WTC11 (cell line): ENCODE measurements at regions not wholly inside any gene's neighbourhood (a gene's known extent, or its start where the extent isn't known, plus 50 kb on each side); places are given as distances from the start of the nearest gene placed in this dataset.

Experiments used
- ATAC-seq: fragments of 200-7000 bp; cut with Tn5 transposase; 2 replicates; pipeline ENCODE4 v1.10.0; 2021; ENCODE audit warnings: mild to moderate bottlenecking, moderate library complexity
- CTCF ChIA-PET: fragments of 300-600 bp; sonication (Branson Sonifier 250); formaldehyde crosslinking; loops from one replicate; lab custom pipeline; 2021; ENCODE audit warnings: antibody characterized with exemption; lab: Charles Lee
- POLR2A ChIA-PET: fragments of 350-600 bp; sonication (Branson Sonifier 250); formaldehyde crosslinking; loops from one replicate; lab custom pipeline; 2021; ENCODE audit warnings: antibody characterized with exemption; lab: Charles Lee
- DNase-seq: peaks from one replicate; pipeline ENCODE4 v3.0.0; 2021; ENCODE audit warnings: low spot score
- H3K27ac Mint-ChIP-seq: 2 replicates; pipeline ENCODE4 v1.8.0; 2021; ENCODE audit warnings: mixed read lengths
- H3K27me3 Mint-ChIP-seq: 2 replicates; pipeline ENCODE4 v1.8.0; 2021; ENCODE audit warnings: low read depth, mild to moderate bottlenecking, moderate library complexity, mixed read lengths
- H3K36me3 Mint-ChIP-seq: 2 replicates; pipeline ENCODE4 v1.8.0; 2021; ENCODE audit warnings: mixed read lengths
- H3K4me1 Mint-ChIP-seq: 2 replicates; pipeline ENCODE4 v1.8.0; 2022; ENCODE audit warnings: mixed read lengths
- H3K4me3 Mint-ChIP-seq: 2 replicates; pipeline ENCODE4 v1.8.0; 2021; ENCODE audit warnings: mild to moderate bottlenecking, moderate library complexity, mixed read lengths
- H3K9me3 Mint-ChIP-seq: 2 replicates; pipeline ENCODE4 v1.8.0; 2021; ENCODE audit warnings: mixed read lengths
- ATF1 ChIP-seq: sonication (generic); formaldehyde crosslinking; IDR thresholded peaks from 2 replicates; pipeline ENCODE4 v1.8.1; 2023; ENCODE audit warnings: mild to moderate bottlenecking, moderate library complexity, missing genetic modification reagents
- CREB1 ChIP-seq: sonication (generic); formaldehyde crosslinking; IDR thresholded peaks from 2 replicates; pipeline ENCODE4 v1.8.0; 2023; ENCODE audit warnings: mild to moderate bottlenecking, missing genetic modification reagents
- CREM ChIP-seq: sonication (generic); formaldehyde crosslinking; IDR thresholded peaks from 2 replicates; pipeline ENCODE4 v1.8.1; 2022; ENCODE audit warnings: mild to moderate bottlenecking, missing genetic modification reagents, moderate library complexity
- GTF2I ChIP-seq: fragments of 250-450 bp; sonication (Bioruptor Pico); conservative IDR thresholded peaks from 2 replicates; pipeline ENCODE4 v1.4.0; 2021; ENCODE audit warnings: mild to moderate bottlenecking
- NFATC4 ChIP-seq: fragments of 250-450 bp; sonication (Bioruptor Pico); IDR thresholded peaks from 2 replicates; pipeline ENCODE4 v1.9.0; 2021; ENCODE audit warnings: mild to moderate bottlenecking
- NR1H2 ChIP-seq: sonication (generic); formaldehyde crosslinking; IDR thresholded peaks from 2 replicates; pipeline ENCODE4 v1.9.0; 2021; ENCODE audit warnings: mild to moderate bottlenecking, moderate library complexity, missing genetic modification reagents
- PRRX2 ChIP-seq: fragments of 250-450 bp; sonication (Bioruptor Pico); IDR thresholded peaks from 2 replicates; pipeline ENCODE4 v1.8.0; 2021; ENCODE audit warnings: mild to moderate bottlenecking
- SOX15 ChIP-seq: fragments of 250-450 bp; sonication (Bioruptor Pico); IDR thresholded peaks from 2 replicates; pipeline ENCODE4 v1.9.0; 2021; ENCODE audit warnings: mild to moderate bottlenecking
- SP1 ChIP-seq: sonication (generic); formaldehyde crosslinking; conservative IDR thresholded peaks from 2 replicates; pipeline ENCODE4 v1.8.1; 2022; ENCODE audit warnings: missing genetic modification reagents
- TEAD4 ChIP-seq: sonication (generic); formaldehyde crosslinking; IDR thresholded peaks from 2 replicates; pipeline ENCODE4 v1.8.0; 2022; ENCODE audit warnings: mild to moderate bottlenecking, missing genetic modification reagents
- TP53 ChIP-seq: sonication (generic); formaldehyde crosslinking; IDR thresholded peaks from 2 replicates; pipeline ENCODE4 v1.8.1; 2023; ENCODE audit warnings: mild to moderate bottlenecking, missing genetic modification reagents
- ZNF138 ChIP-seq: sonication (generic); formaldehyde crosslinking; conservative IDR thresholded peaks from 2 replicates; pipeline ENCODE4 v1.8.1; 2022; ENCODE audit warnings: mild to moderate bottlenecking, moderate library complexity, missing genetic modification reagents
- ZNF263 ChIP-seq: sonication (generic); formaldehyde crosslinking; IDR thresholded peaks from 2 replicates; pipeline ENCODE4 v1.8.1; 2022; ENCODE audit warnings: low read depth, mild to moderate bottlenecking, moderate library complexity, missing genetic modification reagents
- TF ChIP-seq, protein P1 (sequence below): sonication (generic); formaldehyde crosslinking; IDR thresholded peaks from 2 replicates; pipeline ENCODE4 v1.8.0; 2022; ENCODE audit warnings: missing genetic modification reagents
- TF ChIP-seq, protein P2 (sequence below): sonication (generic); formaldehyde crosslinking; IDR thresholded peaks from 2 replicates; pipeline ENCODE4 v1.8.0; 2023; ENCODE audit warnings: mild to moderate bottlenecking, missing genetic modification reagents
- TF ChIP-seq, protein P3 (sequence below): sonication (generic); formaldehyde crosslinking; IDR thresholded peaks from 2 replicates; pipeline ENCODE4 v1.8.0; 2022; ENCODE audit warnings: mild to moderate bottlenecking, missing genetic modification reagents
- TF ChIP-seq, protein P4 (sequence below): sonication (generic); formaldehyde crosslinking; IDR thresholded peaks from 2 replicates; pipeline ENCODE4 v1.8.1; 2022; ENCODE audit warnings: missing genetic modification reagents, borderline replicate concordance
- TF ChIP-seq, protein P5 (sequence below): sonication (generic); formaldehyde crosslinking; IDR thresholded peaks from 2 replicates; pipeline ENCODE4 v1.8.1; 2022; ENCODE audit warnings: mild to moderate bottlenecking, moderate library complexity, missing genetic modification reagents
- TF ChIP-seq, protein P6 (sequence below): sonication (generic); formaldehyde crosslinking; IDR thresholded peaks from 2 replicates; pipeline ENCODE4 v1.8.0; 2022; ENCODE audit warnings: mild to moderate bottlenecking, missing genetic modification reagents
- TF ChIP-seq, protein P7 (sequence below): sonication (generic); formaldehyde crosslinking; IDR thresholded peaks from 2 replicates; pipeline ENCODE4 v1.8.1; 2022; ENCODE audit warnings: low read depth, mild to moderate bottlenecking, moderate library complexity, missing genetic modification reagents, borderline replicate concordance
- TF ChIP-seq, protein P8 (sequence below): sonication (generic); formaldehyde crosslinking; conservative IDR thresholded peaks from 2 replicates; pipeline ENCODE4 v1.8.1; 2023; ENCODE audit warnings: mild to moderate bottlenecking, low read depth, missing genetic modification reagents, moderate library complexity

DNA sequence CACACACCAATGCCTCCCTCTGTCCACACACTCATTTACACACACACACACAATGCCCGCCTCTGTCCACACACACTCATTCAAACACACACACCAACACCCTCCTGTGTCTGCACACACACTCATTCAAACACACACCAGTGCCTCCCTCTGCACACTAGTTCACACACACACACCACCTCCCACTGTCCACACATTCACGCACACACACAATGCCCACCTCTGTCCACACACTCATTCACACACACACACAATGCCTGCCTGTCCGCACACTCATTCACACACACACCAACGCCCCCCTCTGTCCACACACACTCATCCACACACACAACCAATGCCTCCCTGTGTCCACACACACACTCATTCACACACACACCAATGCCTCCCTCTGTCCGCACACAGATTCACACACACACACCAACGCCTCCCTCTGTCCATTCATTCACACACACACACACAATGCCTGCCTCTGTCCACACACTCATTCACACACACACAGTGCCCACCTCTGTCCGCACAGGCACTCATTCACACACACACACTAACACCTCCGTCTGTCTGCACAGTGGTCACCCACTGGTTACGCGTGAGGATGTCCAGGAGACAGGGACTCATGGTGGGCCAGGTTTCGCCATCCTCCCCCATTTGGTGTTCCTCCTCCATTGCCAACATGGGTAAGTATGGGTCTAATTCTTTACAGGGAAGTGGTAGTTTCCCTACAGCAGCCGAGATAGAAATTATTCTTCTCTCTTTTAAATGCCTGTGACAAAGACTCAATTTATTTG lies 62.4 kb upstream of the THBS2 start (continued):
- TF ChIP-seq, protein P1, sequence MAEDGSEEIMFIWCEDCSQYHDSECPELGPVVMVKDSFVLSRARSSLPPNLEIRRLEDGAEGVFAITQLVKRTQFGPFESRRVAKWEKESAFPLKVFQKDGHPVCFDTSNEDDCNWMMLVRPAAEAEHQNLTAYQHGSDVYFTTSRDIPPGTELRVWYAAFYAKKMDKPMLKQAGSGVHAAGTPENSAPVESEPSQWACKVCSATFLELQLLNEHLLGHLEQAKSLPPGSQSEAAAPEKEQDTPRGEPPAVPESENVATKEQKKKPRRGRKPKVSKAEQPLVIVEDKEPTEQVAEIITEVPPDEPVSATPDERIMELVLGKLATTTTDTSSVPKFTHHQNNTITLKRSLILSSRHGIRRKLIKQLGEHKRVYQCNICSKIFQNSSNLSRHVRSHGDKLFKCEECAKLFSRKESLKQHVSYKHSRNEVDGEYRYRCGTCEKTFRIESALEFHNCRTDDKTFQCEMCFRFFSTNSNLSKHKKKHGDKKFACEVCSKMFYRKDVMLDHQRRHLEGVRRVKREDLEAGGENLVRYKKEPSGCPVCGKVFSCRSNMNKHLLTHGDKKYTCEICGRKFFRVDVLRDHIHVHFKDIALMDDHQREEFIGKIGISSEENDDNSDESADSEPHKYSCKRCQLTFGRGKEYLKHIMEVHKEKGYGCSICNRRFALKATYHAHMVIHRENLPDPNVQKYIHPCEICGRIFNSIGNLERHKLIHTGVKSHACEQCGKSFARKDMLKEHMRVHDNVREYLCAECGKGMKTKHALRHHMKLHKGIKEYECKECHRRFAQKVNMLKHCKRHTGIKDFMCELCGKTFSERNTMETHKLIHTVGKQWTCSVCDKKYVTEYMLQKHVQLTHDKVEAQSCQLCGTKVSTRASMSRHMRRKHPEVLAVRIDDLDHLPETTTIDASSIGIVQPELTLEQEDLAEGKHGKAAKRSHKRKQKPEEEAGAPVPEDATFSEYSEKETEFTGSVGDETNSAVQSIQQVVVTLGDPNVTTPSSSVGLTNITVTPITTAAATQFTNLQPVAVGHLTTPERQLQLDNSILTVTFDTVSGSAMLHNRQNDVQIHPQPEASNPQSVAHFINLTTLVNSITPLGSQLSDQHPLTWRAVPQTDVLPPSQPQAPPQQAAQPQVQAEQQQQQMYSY (CRISPR knock-in tag) = no peak
- TF ChIP-seq, protein P2, sequence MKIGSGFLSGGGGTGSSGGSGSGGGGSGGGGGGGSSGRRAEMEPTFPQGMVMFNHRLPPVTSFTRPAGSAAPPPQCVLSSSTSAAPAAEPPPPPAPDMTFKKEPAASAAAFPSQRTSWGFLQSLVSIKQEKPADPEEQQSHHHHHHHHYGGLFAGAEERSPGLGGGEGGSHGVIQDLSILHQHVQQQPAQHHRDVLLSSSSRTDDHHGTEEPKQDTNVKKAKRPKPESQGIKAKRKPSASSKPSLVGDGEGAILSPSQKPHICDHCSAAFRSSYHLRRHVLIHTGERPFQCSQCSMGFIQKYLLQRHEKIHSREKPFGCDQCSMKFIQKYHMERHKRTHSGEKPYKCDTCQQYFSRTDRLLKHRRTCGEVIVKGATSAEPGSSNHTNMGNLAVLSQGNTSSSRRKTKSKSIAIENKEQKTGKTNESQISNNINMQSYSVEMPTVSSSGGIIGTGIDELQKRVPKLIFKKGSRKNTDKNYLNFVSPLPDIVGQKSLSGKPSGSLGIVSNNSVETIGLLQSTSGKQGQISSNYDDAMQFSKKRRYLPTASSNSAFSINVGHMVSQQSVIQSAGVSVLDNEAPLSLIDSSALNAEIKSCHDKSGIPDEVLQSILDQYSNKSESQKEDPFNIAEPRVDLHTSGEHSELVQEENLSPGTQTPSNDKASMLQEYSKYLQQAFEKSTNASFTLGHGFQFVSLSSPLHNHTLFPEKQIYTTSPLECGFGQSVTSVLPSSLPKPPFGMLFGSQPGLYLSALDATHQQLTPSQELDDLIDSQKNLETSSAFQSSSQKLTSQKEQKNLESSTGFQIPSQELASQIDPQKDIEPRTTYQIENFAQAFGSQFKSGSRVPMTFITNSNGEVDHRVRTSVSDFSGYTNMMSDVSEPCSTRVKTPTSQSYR (CRISPR knock-in tag) = no peak
- TF ChIP-seq, all 79 proteins: peak for 0

DNA sequence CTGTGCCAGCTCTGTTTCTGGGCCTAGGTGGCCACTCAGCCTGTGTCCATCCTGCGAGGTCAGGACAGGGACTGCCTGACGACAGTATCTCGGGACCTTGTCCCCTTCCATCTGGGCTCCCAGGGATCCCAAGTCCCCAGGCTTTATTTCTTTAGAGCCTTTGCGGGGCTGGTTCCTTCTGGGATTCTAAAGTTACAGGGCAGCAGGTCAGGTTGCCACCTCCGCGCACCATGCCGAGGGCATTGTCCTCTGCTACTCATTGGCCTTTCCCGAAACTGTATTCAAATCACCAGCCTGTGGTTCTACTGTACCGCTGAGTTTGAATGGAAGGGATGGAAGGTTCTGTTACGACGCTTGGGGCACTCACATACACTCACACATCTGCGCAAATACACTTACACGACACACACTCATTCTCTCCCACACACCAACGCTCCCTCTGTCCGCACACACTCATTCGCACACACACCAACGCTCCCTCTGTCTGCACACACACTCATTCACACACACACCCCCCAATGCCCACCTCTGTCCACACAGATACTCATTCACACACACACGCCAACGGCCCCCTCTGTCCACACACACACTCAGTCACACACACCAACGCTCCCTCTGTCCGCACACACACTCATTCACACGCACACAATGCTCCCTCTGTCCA lies 59.8 kb upstream of the THBS2 start:
- ChIA-PET CTCF (no interaction called here), POLR2A (no interaction called here)
- peaks cover 8% of the 10 kb centered on the region for H3K9me3 Mint-ChIP-seq
- no peaks in the 10 kb centered on the region for H3K27me3 Mint-ChIP-seq
- no peak overlapping the region for H3K27ac Mint-ChIP-seq
- no peak overlapping the region for H3K4me3 Mint-ChIP-seq
- H3K4me1 Mint-ChIP-seq = 0 out of 2 replicates have a peak, but pooled peaks cover 2% of the 10 kb centered on the region
- DNase-seq = no peak
- no peaks in the 10 kb centered on the region for H3K36me3 Mint-ChIP-seq
- no peak for ATAC-seq
- TF ChIP-seq TP53 (CRISPR knock-in tag) (no peak), ZNF263 (CRISPR knock-in tag) (no peak), ZNF138 (CRISPR knock-in tag) (no peak), PRRX2 (CRISPR knock-in tag) (no peak), GTF2I (CRISPR knock-in tag) (no peak), NFATC4 (CRISPR knock-in tag) (no peak), ATF1 (no peak), SOX15 (CRISPR knock-in tag) (no peak), CREB1 (CRISPR knock-in tag) (no peak), TEAD4 (no peak), CREM (CRISPR knock-in tag) (no peak), SP1 (CRISPR knock-in tag) (no peak), NR1H2 (CRISPR knock-in tag) (no peak)
- TF ChIP-seq, protein P3, sequence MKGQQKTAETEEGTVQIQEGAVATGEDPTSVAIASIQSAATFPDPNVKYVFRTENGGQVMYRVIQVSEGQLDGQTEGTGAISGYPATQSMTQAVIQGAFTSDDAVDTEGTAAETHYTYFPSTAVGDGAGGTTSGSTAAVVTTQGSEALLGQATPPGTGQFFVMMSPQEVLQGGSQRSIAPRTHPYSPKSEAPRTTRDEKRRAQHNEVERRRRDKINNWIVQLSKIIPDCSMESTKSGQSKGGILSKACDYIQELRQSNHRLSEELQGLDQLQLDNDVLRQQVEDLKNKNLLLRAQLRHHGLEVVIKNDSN (CRISPR knock-in tag) = no peak
- TF ChIP-seq, protein P4, sequence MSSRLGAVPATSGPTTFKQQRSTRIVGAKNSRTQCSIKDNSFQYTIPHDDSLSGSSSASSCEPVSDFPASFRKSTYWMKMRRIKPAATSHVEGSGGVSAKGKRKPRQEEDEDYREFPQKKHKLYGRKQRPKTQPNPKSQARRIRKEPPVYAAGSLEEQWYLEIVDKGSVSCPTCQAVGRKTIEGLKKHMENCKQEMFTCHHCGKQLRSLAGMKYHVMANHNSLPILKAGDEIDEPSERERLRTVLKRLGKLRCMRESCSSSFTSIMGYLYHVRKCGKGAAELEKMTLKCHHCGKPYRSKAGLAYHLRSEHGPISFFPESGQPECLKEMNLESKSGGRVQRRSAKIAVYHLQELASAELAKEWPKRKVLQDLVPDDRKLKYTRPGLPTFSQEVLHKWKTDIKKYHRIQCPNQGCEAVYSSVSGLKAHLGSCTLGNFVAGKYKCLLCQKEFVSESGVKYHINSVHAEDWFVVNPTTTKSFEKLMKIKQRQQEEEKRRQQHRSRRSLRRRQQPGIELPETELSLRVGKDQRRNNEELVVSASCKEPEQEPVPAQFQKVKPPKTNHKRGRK = no peak
- TF ChIP-seq, protein P5, sequence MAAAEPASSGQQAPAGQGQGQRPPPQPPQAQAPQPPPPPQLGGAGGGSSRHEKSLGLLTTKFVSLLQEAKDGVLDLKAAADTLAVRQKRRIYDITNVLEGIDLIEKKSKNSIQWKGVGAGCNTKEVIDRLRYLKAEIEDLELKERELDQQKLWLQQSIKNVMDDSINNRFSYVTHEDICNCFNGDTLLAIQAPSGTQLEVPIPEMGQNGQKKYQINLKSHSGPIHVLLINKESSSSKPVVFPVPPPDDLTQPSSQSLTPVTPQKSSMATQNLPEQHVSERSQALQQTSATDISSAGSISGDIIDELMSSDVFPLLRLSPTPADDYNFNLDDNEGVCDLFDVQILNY (CRISPR knock-in tag) = no peak
- TF ChIP-seq, protein P6, sequence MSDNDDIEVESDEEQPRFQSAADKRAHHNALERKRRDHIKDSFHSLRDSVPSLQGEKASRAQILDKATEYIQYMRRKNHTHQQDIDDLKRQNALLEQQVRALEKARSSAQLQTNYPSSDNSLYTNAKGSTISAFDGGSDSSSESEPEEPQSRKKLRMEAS (CRISPR knock-in tag) = no peak
- TF ChIP-seq, protein P7, sequence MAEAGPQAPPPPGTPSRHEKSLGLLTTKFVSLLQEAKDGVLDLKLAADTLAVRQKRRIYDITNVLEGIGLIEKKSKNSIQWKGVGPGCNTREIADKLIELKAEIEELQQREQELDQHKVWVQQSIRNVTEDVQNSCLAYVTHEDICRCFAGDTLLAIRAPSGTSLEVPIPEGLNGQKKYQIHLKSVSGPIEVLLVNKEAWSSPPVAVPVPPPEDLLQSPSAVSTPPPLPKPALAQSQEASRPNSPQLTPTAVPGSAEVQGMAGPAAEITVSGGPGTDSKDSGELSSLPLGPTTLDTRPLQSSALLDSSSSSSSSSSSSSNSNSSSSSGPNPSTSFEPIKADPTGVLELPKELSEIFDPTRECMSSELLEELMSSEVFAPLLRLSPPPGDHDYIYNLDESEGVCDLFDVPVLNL = no peak
- TF ChIP-seq, protein P8, sequence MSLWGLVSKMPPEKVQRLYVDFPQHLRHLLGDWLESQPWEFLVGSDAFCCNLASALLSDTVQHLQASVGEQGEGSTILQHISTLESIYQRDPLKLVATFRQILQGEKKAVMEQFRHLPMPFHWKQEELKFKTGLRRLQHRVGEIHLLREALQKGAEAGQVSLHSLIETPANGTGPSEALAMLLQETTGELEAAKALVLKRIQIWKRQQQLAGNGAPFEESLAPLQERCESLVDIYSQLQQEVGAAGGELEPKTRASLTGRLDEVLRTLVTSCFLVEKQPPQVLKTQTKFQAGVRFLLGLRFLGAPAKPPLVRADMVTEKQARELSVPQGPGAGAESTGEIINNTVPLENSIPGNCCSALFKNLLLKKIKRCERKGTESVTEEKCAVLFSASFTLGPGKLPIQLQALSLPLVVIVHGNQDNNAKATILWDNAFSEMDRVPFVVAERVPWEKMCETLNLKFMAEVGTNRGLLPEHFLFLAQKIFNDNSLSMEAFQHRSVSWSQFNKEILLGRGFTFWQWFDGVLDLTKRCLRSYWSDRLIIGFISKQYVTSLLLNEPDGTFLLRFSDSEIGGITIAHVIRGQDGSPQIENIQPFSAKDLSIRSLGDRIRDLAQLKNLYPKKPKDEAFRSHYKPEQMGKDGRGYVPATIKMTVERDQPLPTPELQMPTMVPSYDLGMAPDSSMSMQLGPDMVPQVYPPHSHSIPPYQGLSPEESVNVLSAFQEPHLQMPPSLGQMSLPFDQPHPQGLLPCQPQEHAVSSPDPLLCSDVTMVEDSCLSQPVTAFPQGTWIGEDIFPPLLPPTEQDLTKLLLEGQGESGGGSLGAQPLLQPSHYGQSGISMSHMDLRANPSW (CRISPR knock-in tag) = no peak
